ENCODE measurements at regions not wholly inside any gene's neighbourhood (a gene's known extent, or its start where the extent isn't known, plus 50 kb on each side); places are given as distances from the start of the nearest gene placed in this dataset.

GRCh38 chr2:139389391-139389790 is 609.2 kb upstream of the NXPH2 start:
- CTCF ChIA-PET, result no interaction called here
- Mint-ChIP-seq H3K4me1 (no peaks in the 10 kb centered on the region), H3K4me3 (no peak overlapping the region), H3K27me3 (no peaks in the 10 kb centered on the region), H3K9me3 (peaks cover 4% of the 10 kb centered on the region), H3K36me3 (ENCODE audit: low read depth) (no peaks in the 10 kb centered on the region), H3K27ac (no peak overlapping the region)
- DNase-seq, result no peak
- POLR2A ChIA-PET, result no interaction called here

DNA sequence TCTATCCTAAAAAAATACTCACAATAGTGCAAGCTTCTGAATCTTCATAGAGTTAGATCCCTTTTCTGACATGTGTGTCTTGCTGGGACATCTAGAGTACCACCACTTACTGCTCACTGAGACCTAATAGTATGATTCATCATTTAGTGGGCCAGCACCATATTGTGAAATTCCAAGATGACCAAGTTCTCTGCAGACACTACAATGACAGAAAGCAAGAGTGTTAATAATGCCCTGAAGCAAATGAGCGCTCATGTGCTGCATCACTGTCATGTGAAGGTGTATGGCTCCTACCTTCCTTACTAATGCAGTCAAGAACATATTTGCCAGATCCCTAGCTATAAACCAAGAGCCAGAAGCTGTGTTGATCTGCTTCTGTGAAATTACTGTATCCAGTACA is 606.2 kb upstream of the NXPH2 start:
- peaks cover 8% of the 10 kb centered on the region for H3K9me3 Mint-ChIP-seq
- H3K27ac Mint-ChIP-seq, result no peak overlapping the region
- CTCF ChIA-PET, result no interaction called here
- H3K27me3 Mint-ChIP-seq, result no peaks in the 10 kb centered on the region
- H3K36me3 Mint-ChIP-seq (ENCODE audit: low read depth), result no peaks in the 10 kb centered on the region
- H3K4me3 Mint-ChIP-seq, result no peak overlapping the region
- POLR2A ChIA-PET, result no interaction called here
- H3K4me1 Mint-ChIP-seq, result no peaks in the 10 kb centered on the region
- DNase-seq, result no peak

GRCh38 chr2:139383532-139383931 is 603.3 kb upstream of the NXPH2 start:
- no peak overlapping the region for H3K4me3 Mint-ChIP-seq
- H3K27ac Mint-ChIP-seq, result no peak overlapping the region
- no peaks in the 10 kb centered on the region for H3K4me1 Mint-ChIP-seq
- DNase-seq, result no peak
- ChIA-PET CTCF (no interaction called here), POLR2A (no interaction called here)
- H3K9me3 Mint-ChIP-seq, result peaks cover 13% of the 10 kb centered on the region
- no peaks in the 10 kb centered on the region for H3K36me3 Mint-ChIP-seq (ENCODE audit: low read depth)
- no peaks in the 10 kb centered on the region for H3K27me3 Mint-ChIP-seq

GRCh38 chr2:139380051-139380450 is 599.9 kb upstream of the NXPH2 start:
- Mint-ChIP-seq H3K4me3 (no peak overlapping the region), H3K27ac (no peak overlapping the region), H3K9me3 (peaks cover 20% of the 10 kb centered on the region), H3K27me3 (no peaks in the 10 kb centered on the region), H3K4me1 (no peaks in the 10 kb centered on the region), H3K36me3 (ENCODE audit: low read depth) (no peaks in the 10 kb centered on the region)
- DNase-seq, result no peak
- POLR2A ChIA-PET, result no interaction called here
- CTCF ChIA-PET, result no interaction called here

GRCh38 chr2:139378373-139378772 is 598.2 kb upstream of the NXPH2 start:
- ChIA-PET POLR2A (no interaction called here), CTCF (no interaction called here)
- Mint-ChIP-seq H3K4me1 (no peaks in the 10 kb centered on the region), H3K27me3 (no peaks in the 10 kb centered on the region), H3K27ac (no peak overlapping the region), H3K9me3 (peaks cover 20% of the 10 kb centered on the region), H3K36me3 (ENCODE audit: low read depth) (no peaks in the 10 kb centered on the region), H3K4me3 (no peak overlapping the region)
- DNase-seq, result no peak

GRCh38 chr2:139374296-139374850 is 594.2 kb upstream of the NXPH2 start:
- no peak overlapping the region for H3K4me3 Mint-ChIP-seq
- ChIA-PET CTCF (no interaction called here), POLR2A (no interaction called here)
- peaks cover 11% of the 10 kb centered on the region for H3K9me3 Mint-ChIP-seq
- no peaks in the 10 kb centered on the region for H3K27me3 Mint-ChIP-seq
- H3K27ac Mint-ChIP-seq, result no peak overlapping the region
- no peaks in the 10 kb centered on the region for H3K4me1 Mint-ChIP-seq
- no peak for DNase-seq
- no peaks in the 10 kb centered on the region for H3K36me3 Mint-ChIP-seq (ENCODE audit: low read depth)

DNA sequence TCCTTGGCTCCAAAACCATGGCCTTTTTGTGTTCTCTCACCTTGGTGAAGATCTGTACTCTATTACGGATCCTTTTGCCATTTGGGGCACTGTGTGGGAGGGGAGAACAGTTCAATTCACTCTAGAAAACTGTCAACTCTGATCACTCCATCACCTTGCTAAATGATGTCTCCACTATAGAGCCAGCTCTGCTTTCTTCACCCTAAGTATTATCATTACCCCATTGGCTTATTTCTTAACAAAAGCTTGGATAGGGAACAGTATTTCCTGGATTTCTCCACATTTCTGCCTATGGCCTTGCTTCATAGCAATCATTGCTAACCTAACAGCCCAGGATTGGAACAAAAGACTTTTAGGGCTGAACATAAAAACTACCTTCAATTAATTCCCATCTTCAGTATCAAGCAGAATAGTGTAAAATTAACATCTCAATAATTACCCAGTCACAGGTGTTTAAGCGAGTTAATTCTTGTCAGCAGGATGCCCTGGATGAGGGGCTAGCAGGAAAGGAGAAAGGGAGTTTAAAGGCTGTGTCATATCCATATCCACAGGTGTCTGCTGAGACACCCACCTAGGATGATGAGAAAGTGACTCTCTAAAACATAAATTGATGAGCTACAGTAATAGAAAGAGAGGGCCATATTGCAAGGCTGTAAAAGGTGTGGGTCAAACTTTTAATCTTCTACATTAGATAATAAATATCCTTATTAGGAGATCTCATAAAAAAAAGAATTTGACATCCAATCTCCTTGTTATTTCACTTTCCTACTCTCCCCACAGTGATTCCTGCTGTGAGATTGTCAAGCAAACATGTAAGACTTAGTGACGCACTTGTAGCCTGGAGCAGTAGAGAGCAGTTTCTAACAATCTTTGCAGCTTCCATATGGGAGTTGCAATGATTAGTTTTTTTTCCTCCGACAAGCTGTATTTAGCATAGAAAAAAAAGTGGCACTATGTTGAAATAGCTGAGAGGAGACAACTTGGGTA is 589.5 kb upstream of the NXPH2 start:
- no peaks in the 10 kb centered on the region for H3K27me3 Mint-ChIP-seq
- CTCF ChIA-PET, result no interaction called here
- peaks cover 6% of the 10 kb centered on the region for H3K9me3 Mint-ChIP-seq
- no peak for DNase-seq
- POLR2A ChIA-PET, result no interaction called here
- H3K27ac Mint-ChIP-seq, result no peak overlapping the region
- H3K4me3 Mint-ChIP-seq, result no peak overlapping the region
- H3K36me3 Mint-ChIP-seq (ENCODE audit: low read depth), result no peaks in the 10 kb centered on the region
- no peaks in the 10 kb centered on the region for H3K4me1 Mint-ChIP-seq

GRCh38 chr2:139367416-139367815 is 587.2 kb upstream of the NXPH2 start:
- Mint-ChIP-seq H3K4me3 (no peak overlapping the region), H3K27me3 (no peaks in the 10 kb centered on the region), H3K4me1 (no peaks in the 10 kb centered on the region), H3K36me3 (ENCODE audit: low read depth) (no peaks in the 10 kb centered on the region), H3K27ac (no peak overlapping the region), H3K9me3 (peaks cover 6% of the 10 kb centered on the region)
- no peak for DNase-seq
- ChIA-PET CTCF (no interaction called here), POLR2A (no interaction called here)

- H3K4me1 Mint-ChIP-seq, result no peaks in the 10 kb centered on the region
- H3K9me3 Mint-ChIP-seq, result peaks cover 6% of the 10 kb centered on the region
- H3K36me3 Mint-ChIP-seq (ENCODE audit: low read depth), result no peaks in the 10 kb centered on the region
- no peak for DNase-seq
- ChIA-PET POLR2A (no interaction called here), CTCF (no interaction called here)
- no peaks in the 10 kb centered on the region for H3K27me3 Mint-ChIP-seq
- no peak overlapping the region for H3K4me3 Mint-ChIP-seq
- H3K27ac Mint-ChIP-seq, result no peak overlapping the region
Observed at GRCh38 chr2:139366681-139367080, 586.5 kb upstream of the NXPH2 start.

GRCh38 chr2:139365189-139365588 is 585.0 kb upstream of the NXPH2 start:
- no peaks in the 10 kb centered on the region for H3K36me3 Mint-ChIP-seq (ENCODE audit: low read depth)
- H3K4me3 Mint-ChIP-seq, result no peak overlapping the region
- POLR2A ChIA-PET, result no interaction called here
- peaks cover 6% of the 10 kb centered on the region for H3K9me3 Mint-ChIP-seq
- H3K27me3 Mint-ChIP-seq, result no peaks in the 10 kb centered on the region
- CTCF ChIA-PET, result no interaction called here
- no peak for DNase-seq
- no peak overlapping the region for H3K27ac Mint-ChIP-seq
- no peaks in the 10 kb centered on the region for H3K4me1 Mint-ChIP-seq

- POLR2A ChIA-PET, result no interaction called here
- no peaks in the 10 kb centered on the region for H3K4me1 Mint-ChIP-seq
- H3K27ac Mint-ChIP-seq, result no peak overlapping the region
- H3K36me3 Mint-ChIP-seq (ENCODE audit: low read depth), result no peaks in the 10 kb centered on the region
- no peaks in the 10 kb centered on the region for H3K9me3 Mint-ChIP-seq
- DNase-seq, result no peak
- CTCF ChIA-PET, result no interaction called here
- H3K4me3 Mint-ChIP-seq, result no peak overlapping the region
- H3K27me3 Mint-ChIP-seq, result no peaks in the 10 kb centered on the region
Observed at GRCh38 chr2:139360654-139361053, 580.5 kb upstream of the NXPH2 start.

DNA sequence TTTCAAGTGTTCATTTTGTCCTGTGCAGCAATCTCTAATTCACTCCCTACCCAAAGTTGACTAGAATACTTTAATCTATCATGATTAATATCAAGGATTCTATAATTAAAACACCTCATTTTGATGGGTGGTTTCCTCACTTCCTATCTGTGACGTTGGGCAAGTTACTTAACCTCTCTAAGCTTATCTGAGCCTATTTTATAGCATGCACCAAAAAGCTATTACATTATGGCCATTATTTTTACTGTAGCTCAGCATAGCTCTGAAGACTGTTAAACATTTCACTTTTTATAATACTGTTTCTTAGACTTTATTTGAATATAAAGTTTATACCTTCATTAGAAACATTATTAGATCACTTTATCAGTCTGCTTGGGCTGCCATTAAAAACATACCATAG is 579.6 kb upstream of the NXPH2 start:
- no peak overlapping the region for H3K4me3 Mint-ChIP-seq
- H3K9me3 Mint-ChIP-seq, result peaks cover 2% of the 10 kb centered on the region
- H3K36me3 Mint-ChIP-seq (ENCODE audit: low read depth), result no peaks in the 10 kb centered on the region
- no peaks in the 10 kb centered on the region for H3K4me1 Mint-ChIP-seq
- ChIA-PET CTCF (no interaction called here), POLR2A (no interaction called here)
- H3K27me3 Mint-ChIP-seq, result no peaks in the 10 kb centered on the region
- H3K27ac Mint-ChIP-seq, result no peak overlapping the region
- DNase-seq, result no peak

DNA sequence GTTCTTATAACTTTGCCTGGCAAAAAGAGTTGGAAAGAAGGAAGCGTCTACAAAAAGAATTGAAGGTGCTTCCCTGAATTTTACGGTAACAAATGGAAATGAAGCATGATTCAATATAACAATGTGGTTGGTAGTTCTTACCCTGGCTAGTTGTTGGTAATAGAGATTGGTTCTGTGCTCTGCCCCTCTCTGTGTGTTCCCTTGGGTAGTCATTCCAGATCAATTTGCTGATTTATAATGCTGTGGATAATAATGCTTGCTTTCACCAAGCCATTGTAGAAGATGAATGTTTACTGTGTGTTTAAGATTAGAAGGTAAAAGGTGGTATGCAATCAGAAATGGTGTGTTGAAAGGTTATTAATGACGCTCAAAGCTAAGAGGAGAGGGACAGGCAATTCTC is 577.8 kb upstream of the NXPH2 start:
- POLR2A ChIA-PET, result no interaction called here
- no peaks in the 10 kb centered on the region for H3K36me3 Mint-ChIP-seq (ENCODE audit: low read depth)

DNA sequence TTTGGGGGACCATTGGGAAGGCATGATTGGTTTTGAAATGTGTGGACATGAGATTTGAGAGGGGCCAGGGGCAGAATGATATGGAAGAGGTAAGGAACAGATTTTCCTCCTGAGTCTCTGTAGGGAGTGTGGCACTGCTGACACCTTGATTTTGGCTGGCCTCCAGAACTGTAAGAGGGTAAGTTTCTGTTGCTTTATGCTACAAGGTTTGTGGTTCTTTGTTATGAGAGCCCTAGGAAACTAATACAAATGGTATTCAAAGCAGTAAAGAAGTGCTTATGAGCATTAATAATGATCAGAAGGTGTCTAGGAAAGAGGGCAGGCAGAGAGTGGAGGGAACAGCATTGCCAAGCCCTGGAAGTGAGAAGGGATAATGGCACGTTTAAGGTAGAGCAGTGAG is 574.3 kb upstream of the NXPH2 start:
- peaks cover 16% of the 10 kb centered on the region for H3K9me3 Mint-ChIP-seq
- ChIA-PET POLR2A (no interaction called here), CTCF (no interaction called here)
- no peaks in the 10 kb centered on the region for H3K27me3 Mint-ChIP-seq
- H3K27ac Mint-ChIP-seq, result no peak overlapping the region
- H3K36me3 Mint-ChIP-seq (ENCODE audit: low read depth), result no peaks in the 10 kb centered on the region
- no peaks in the 10 kb centered on the region for H3K4me1 Mint-ChIP-seq
- DNase-seq, result no peak
- no peak overlapping the region for H3K4me3 Mint-ChIP-seq

More for the DNA sequence above, 577.8 kb upstream of the NXPH2 start:
- peaks cover 9% of the 10 kb centered on the region for H3K9me3 Mint-ChIP-seq
- CTCF ChIA-PET, result no interaction called here
- DNase-seq, result no peak
- no peaks in the 10 kb centered on the region for H3K27me3 Mint-ChIP-seq
- H3K4me1 Mint-ChIP-seq, result no peaks in the 10 kb centered on the region
- no peak overlapping the region for H3K27ac Mint-ChIP-seq
- no peak overlapping the region for H3K4me3 Mint-ChIP-seq

All from activated CD4-positive, alpha-beta memory T cell treated with anti-CD3 and anti-CD28 coated beads, Interleukin-2, amount 10 ng/mL, durations not matched to agents 7 days and 5 days (primary cell).